ENCODE measurements at regions not wholly inside any gene's neighbourhood (a gene's known extent, or its start where the extent isn't known, plus 50 kb on each side); places are given as distances from the start of the nearest gene placed in this dataset.
A peak's percentile ranks its signal among the peaks of the same experiment; 100 is the strongest.
"Not testable (repeated sequence)": the region's sequence is repeated elsewhere in the genome, so short reads cannot be mapped to it uniquely, and the experiment has no call there.

DNA sequence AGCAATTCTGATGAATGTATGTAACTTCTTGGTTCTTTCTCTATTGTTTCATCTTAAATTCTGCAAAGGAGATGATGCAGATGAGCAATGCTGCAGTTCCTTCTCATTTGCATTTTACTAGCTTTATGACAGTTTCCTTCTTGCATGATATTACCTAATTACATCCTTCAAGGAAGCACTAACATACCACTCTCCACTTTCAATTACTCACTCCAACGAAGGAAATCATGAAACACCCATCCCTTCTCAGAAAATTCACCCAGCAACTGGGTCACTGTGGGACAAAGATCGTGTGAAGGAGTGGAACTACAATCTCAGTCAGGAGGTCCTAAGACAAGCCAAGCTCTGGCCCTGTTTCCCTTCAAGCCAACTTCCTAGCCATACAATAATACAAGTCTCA lies 142.3 kb downstream of the CHD1L start:
- no peak overlapping the region for H3K4me3 ChIP-seq (ENCODE audit: low read depth, low read length)
- TF ChIP-seq, protein P1, sequence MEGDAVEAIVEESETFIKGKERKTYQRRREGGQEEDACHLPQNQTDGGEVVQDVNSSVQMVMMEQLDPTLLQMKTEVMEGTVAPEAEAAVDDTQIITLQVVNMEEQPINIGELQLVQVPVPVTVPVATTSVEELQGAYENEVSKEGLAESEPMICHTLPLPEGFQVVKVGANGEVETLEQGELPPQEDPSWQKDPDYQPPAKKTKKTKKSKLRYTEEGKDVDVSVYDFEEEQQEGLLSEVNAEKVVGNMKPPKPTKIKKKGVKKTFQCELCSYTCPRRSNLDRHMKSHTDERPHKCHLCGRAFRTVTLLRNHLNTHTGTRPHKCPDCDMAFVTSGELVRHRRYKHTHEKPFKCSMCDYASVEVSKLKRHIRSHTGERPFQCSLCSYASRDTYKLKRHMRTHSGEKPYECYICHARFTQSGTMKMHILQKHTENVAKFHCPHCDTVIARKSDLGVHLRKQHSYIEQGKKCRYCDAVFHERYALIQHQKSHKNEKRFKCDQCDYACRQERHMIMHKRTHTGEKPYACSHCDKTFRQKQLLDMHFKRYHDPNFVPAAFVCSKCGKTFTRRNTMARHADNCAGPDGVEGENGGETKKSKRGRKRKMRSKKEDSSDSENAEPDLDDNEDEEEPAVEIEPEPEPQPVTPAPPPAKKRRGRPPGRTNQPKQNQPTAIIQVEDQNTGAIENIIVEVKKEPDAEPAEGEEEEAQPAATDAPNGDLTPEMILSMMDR (IDR thresholded peaks at IDR 0.05; ENCODE audit: insufficient read depth, low read depth, low read length): no peak
- CTCF ChIA-PET: interaction anchor here (0.8 to 1.6 kb wide), 2 partner anchors 111 to 142 kb away, joined by 3 to 5 read pairs; no protein-coding TSS in a partner anchor

DNA sequence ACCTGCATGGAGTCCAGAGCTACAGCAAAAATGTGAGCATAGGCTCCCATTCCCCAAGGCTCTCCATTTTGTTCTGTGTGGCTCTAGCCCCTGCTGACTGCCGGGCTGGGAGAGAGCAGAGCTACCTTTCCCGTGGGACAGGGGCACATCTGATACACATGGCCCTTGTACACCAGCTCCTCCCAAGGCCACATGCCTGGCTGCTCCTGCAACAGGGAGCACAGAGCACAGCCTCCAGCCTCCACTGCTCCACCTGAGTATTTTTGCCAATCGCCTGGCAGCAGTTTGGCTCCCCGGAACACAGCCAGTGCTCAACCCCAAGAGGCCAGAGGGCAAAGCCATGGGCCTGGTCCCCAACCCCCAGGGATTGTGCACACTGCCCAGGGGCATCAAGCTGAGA lies 146.5 kb downstream of the CHD1L start:
- TF ChIP-seq, protein P1 (IDR thresholded peaks at IDR 0.05; ENCODE audit: insufficient read depth, low read depth, low read length): no peak
- no peaks in the 10 kb centered on the region for H3K27me3 ChIP-seq (ENCODE audit: control insufficient read depth, insufficient read depth, low read length)
- no peak overlapping the region for H3K4me3 ChIP-seq (ENCODE audit: low read depth, low read length)
- CTCF ChIA-PET: interaction anchor here (0.9 to 4.0 kb wide), 11 partner anchors 10 to 148 kb away, joined by 3 to 68 read pairs (median 9); partner anchors contain the start of gene CHD1L
- POLR2A ChIA-PET: no interaction called here
- H3K36me3 ChIP-seq (ENCODE audit: control insufficient read depth, insufficient read depth, low read length): no peaks in the 10 kb centered on the region
- DNase-seq (ENCODE audit: low read depth): no peak

More for the DNA sequence above, 142.3 kb downstream of the CHD1L start:
- DNase-seq (ENCODE audit: low read depth): no peak
- Histone ChIP-seq H3K36me3 (ENCODE audit: control insufficient read depth, insufficient read depth, low read length) (no peaks in the 10 kb centered on the region), H3K27me3 (ENCODE audit: control insufficient read depth, insufficient read depth, low read length) (no peaks in the 10 kb centered on the region)
- POLR2A ChIA-PET: no interaction called here

DNA sequence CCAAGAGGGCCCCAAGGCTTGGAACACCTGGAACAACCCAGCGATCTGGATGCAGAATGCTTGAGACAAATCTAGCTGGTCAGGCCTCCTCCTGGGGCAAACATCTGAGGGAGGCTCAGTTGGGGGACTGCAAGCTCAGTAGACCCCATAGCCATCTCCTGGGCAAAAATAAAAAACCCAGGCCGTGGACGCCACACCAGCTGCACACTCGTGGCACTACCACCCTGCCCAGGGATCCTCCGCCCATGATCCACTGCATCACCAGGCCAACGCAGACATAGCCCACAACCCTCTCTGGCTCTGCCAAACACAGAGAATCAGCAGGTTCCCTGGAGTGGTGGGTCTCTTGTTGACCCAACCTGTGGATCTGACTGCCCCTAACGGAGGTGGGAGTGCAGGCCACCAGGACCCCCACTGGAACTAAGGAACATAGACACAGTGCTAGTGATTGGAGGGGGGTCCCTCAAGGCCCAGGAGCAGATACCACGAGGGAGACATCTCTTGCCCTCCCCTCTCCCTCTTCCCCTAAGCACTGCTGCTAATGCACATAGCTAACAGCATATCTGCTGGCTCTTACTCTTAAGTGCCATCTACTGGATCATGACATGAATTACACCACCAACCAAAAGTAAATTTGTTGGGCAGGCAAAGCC lies 147.2 kb downstream of the CHD1L start:
- Histone ChIP-seq H3K4me3 (ENCODE audit: low read depth, low read length) (no peak overlapping the region), H3K27me3 (ENCODE audit: control insufficient read depth, insufficient read depth, low read length) (no peaks in the 10 kb centered on the region), H3K36me3 (ENCODE audit: control insufficient read depth, insufficient read depth, low read length) (no peaks in the 10 kb centered on the region)
- TF ChIP-seq, protein P1 (IDR thresholded peaks at IDR 0.05; ENCODE audit: insufficient read depth, low read depth, low read length): peak; percentile 79
- POLR2A ChIA-PET: no interaction called here
- CTCF ChIA-PET: interaction anchor here (0.6 to 4.0 kb wide), 22 partner anchors 8 to 148 kb away, joined by 3 to 68 read pairs (median 4); partner anchors contain the start of gene CHD1L
- peak; percentile 2 for DNase-seq (ENCODE audit: low read depth)

DNA sequence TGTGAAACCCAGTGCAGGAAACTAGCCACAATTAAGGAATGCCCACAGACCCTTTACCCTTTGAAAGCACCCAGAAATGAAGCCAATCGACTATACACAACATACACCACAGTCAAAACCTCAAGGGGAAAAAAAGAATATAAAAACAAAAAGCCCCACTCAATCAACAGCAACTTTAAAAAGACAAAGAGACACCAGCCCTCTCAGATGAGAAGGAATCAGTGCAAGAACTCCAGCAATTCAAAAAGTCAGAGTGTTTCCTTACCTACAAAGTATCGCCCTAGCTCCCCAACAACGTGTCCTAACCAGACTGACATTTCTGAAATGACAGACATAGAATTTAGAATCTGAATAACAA lies 147.7 kb downstream of the CHD1L start:
- Histone ChIP-seq H3K27me3 (ENCODE audit: control insufficient read depth, insufficient read depth, low read length) (no peaks in the 10 kb centered on the region), H3K36me3 (ENCODE audit: control insufficient read depth, insufficient read depth, low read length) (no peaks in the 10 kb centered on the region), H3K4me3 (ENCODE audit: low read depth, low read length) (no peak overlapping the region)
- TF ChIP-seq, protein P1 (IDR thresholded peaks at IDR 0.05; ENCODE audit: insufficient read depth, low read depth, low read length): no peak
- CTCF ChIA-PET: interaction anchor here (0.6 to 4.0 kb wide), 21 partner anchors 8 to 147 kb away, joined by 3 to 68 read pairs (median 4); partner anchors contain the start of gene CHD1L
- no peak for DNase-seq (ENCODE audit: low read depth)
- POLR2A ChIA-PET: no interaction called here

DNA sequence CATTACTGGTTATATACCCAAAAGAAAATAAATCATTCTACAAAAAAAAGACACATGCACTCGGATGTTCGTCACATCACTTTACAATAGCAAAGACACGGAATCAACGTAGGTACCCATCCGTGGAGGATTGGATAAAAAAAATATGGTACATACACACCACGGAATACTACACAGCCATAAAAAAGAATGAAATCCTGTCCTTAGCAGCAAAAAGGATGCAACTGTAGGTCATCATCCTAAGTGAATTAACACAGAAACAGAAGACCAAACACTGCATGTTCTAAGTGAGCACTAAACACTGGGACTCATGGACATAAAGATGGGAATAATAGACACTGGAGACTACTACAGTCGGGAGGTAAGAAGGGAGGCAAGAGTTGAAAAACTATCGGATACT lies 148.6 kb downstream of the CHD1L start:
- CTCF ChIA-PET: interaction anchor here (1.5 to 4.0 kb wide), 3 partner anchors 12 to 117 kb away, joined by 4 to 68 read pairs (median 9); no protein-coding TSS in a partner anchor
- no peaks in the 10 kb centered on the region for H3K36me3 ChIP-seq (ENCODE audit: control insufficient read depth, insufficient read depth, low read length)
- no peak overlapping the region for H3K4me3 ChIP-seq (ENCODE audit: low read depth, low read length)
- POLR2A ChIA-PET: no interaction called here
- H3K27me3 ChIP-seq (ENCODE audit: control insufficient read depth, insufficient read depth, low read length): no peaks in the 10 kb centered on the region
- DNase-seq (ENCODE audit: low read depth): no peak
- TF ChIP-seq, protein P1 (IDR thresholded peaks at IDR 0.05; ENCODE audit: insufficient read depth, low read depth, low read length): no peak

DNA sequence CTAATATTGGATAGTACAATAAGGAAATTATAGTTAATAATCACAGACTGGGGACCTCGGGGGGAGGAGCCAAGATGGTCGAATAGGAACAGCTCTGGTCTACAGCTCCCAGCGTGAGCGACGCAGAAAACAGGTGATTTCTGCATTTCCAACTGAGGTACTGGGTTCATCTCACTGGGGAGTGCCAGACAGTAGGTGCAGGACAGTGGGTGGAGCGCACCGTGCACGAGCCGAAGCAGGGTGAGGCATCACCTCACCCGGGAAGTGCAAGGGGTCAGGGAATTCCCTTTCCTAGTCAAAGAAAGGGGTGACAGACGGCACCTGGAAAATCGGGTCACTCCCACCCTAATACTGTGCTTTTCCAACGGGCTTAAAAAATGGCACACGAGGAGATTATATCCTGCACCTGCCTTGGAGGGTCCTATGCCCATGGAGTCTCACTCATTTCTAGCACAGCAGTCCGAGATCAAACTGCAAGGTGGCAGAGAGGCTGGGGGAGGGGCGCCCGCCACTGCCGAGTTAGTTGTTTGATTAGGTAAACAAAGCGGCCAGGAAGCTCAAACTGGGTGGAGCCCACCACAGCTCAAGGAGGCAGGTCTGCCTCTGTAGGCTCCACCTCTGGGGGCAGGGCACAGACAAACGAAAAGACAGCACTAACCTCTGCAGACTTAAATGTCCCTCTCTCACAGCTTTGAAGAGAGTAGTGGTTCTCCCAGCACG lies 138.8 kb upstream of the BCL9 start:
- H3K36me3 ChIP-seq (ENCODE audit: control insufficient read depth, insufficient read depth, low read length); H3K4me3 ChIP-seq (ENCODE audit: low read depth, low read length); POLR2A ChIA-PET; DNase-seq (ENCODE audit: low read depth); CTCF ChIA-PET; H3K27me3 ChIP-seq (ENCODE audit: control insufficient read depth, insufficient read depth, low read length): not testable (repeated sequence)

DNA sequence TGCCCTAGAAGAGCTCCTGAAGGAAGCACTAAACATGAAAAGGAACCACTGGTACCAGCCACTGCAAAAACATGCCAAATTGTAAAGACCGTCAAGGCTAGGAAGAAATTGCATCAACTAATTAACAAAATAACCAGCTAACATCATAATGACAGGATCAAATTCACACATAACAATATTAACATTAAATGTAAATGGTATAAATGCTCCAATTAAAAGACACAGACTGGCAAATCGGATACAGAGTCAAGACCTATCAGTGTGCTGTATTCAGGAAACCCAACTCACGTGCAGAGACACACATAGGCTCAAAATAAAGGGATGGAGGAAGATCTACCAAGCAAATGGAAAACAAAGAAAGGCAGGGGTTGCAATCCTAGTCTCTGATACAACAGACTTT lies 137.0 kb upstream of the BCL9 start:
- H3K36me3 ChIP-seq (ENCODE audit: control insufficient read depth, insufficient read depth, low read length); H3K4me3 ChIP-seq (ENCODE audit: low read depth, low read length); POLR2A ChIA-PET; H3K27me3 ChIP-seq (ENCODE audit: control insufficient read depth, insufficient read depth, low read length); DNase-seq (ENCODE audit: low read depth): not testable (repeated sequence)
- CTCF ChIA-PET: interaction anchor here (1.2 kb wide), 1 partner anchor 14 kb away, joined by 4 read pairs; no protein-coding TSS in a partner anchor
